Tibial nerve (tissue), 4 donors: ENCODE measurements at regions not wholly inside any gene's neighbourhood (a gene's known extent, or its start where the extent isn't known, plus 50 kb on each side); places are given as distances from the start of the nearest gene placed in this dataset.
A peak's percentile ranks its signal among the peaks of the same experiment; 100 is the strongest.
"Not testable (repeated sequence)": the region's sequence is repeated elsewhere in the genome, so short reads cannot be mapped to it uniquely, and the experiment has no call there.

ENCODE experiments used
- DNase-seq, 2 donors: peaks; one replicate each; pipeline ENCODE4 v3.0.0-alpha.2; 2019; ENCODE audit warnings: low spot score in 2 of 2
- H3K27ac ChIP-seq, 4 donors: fragments of 200-600 bp; sonication (generic) in 3 of 4; one replicate each; pipeline ENCODE4 v1.5.1; 2017 to 2019; ENCODE audit warnings: mild to moderate bottlenecking in 1 of 4
- H3K27me3 ChIP-seq, 2 donors: fragments of 200-600 bp; sonication (generic) in 1 of 2; one replicate each; pipeline versions ENCODE4 v1.5.1 to v1.6.0; 2017 to 2019
- H3K36me3 ChIP-seq, 3 donors: fragments of 200-600 bp; sonication (generic); one replicate each; pipeline ENCODE4 v1.5.1; 2018 to 2019
- H3K4me1 ChIP-seq, 4 donors: fragments of 200-600 bp; sonication (generic) in 3 of 4; one replicate each; pipeline ENCODE4 v1.5.1; 2017 to 2019
- H3K4me3 ChIP-seq, 4 donors: fragments of 200-600 bp; sonication (generic) in 3 of 4; one replicate each; pipeline ENCODE4 v1.5.1; 2017 to 2019; ENCODE audit warnings: mild to moderate bottlenecking in 1 of 4, moderate library complexity in 1 of 4
- H3K9me3 ChIP-seq, 4 donors: fragments of 200-600 bp; sonication (generic) in 3 of 4; one replicate each; pipeline ENCODE4 v1.5.1; 2017 to 2019
- CTCF ChIP-seq, 5 experiments: fragments of 200-600 bp in 3 of 5; fragments of 450-650 bp in 2 of 5; sonication (generic) in 3 of 5; IDR thresholded peaks; one replicate each; pipeline ENCODE4 v1.5.1; 2016 to 2019; ENCODE audit warnings: antibody characterized with exemption in 5 of 5, mild to moderate bottlenecking in 3 of 5, moderate library complexity in 2 of 5
- EP300 ChIP-seq, 2 donors: sonication (generic); formaldehyde crosslinking; IDR thresholded peaks; one replicate each; pipeline ENCODE4 v1.6.1; 2017; ENCODE audit warnings: antibody characterized with exemption in 2 of 2, mild to moderate bottlenecking in 1 of 2
- POLR2A ChIP-seq, 2 donors: fragments of 450-650 bp; IDR thresholded peaks; one replicate each; pipeline ENCODE4 v1.6.1; 2017; ENCODE audit warnings: antibody characterized with exemption in 2 of 2, mild to moderate bottlenecking in 2 of 2, moderate library complexity in 2 of 2
- WGBS, 2 donors: methylation state at CpG; one replicate each; pipeline ENCODE4 v1.1.5; 2018; 5-methylcytosine and 5-hydroxymethylcytosine counted together

- Histone ChIP-seq H3K9me3 (no peaks in the 10 kb centered on the region), H3K4me1 (no peaks in the 10 kb centered on the region), H3K4me3 (no peak overlapping the region), H3K27me3 (peaks cover 0 to 61% of the 10 kb centered on the region in 2 donors), H3K27ac (no peak overlapping the region), H3K36me3 (no peaks in the 10 kb centered on the region)
- no peak for DNase-seq
- 79 to 81% methylated on average over 3 of the region's 3 CpGs for WGBS, 2 donors
- no peak for TF ChIP-seq EP300 (IDR thresholded peaks at IDR 0.05)
- no peak for TF ChIP-seq CTCF (IDR thresholded peaks at IDR 0.05)
- TF ChIP-seq POLR2A (IDR thresholded peaks at IDR 0.05) = no peak
Measured at GRCh38 chr1:234780112-234780511, 170.1 kb upstream of the IRF2BP2 start.

GRCh38 chr1:234779600-234779999 is 169.6 kb upstream of the IRF2BP2 start:
- not testable (repeated sequence) for H3K9me3 ChIP-seq, DNase-seq, H3K36me3 ChIP-seq, H3K27ac ChIP-seq, H3K4me3 ChIP-seq, H3K4me1 ChIP-seq
- peaks cover 0 to 61% of the 10 kb centered on the region in 2 donors for H3K27me3 ChIP-seq
- WGBS, 2 donors = 90 to 92% methylated on average over 5 of the region's 5 CpGs

- Histone ChIP-seq H3K36me3 (no peaks in the 10 kb centered on the region), H3K9me3 (no peaks in the 10 kb centered on the region), H3K4me3 (no peak overlapping the region), H3K27me3 (peaks cover 0 to 61% of the 10 kb centered on the region in 2 donors), H3K4me1 (no peaks in the 10 kb centered on the region), H3K27ac (no peak overlapping the region)
- no peak for DNase-seq
- TF ChIP-seq EP300 (IDR thresholded peaks at IDR 0.05) (no peak), POLR2A (IDR thresholded peaks at IDR 0.05) (no peak), CTCF (IDR thresholded peaks at IDR 0.05) (no peak)
- 79 to 84% methylated on average over 7 of the region's 7 CpGs for WGBS, 2 donors
Measured at GRCh38 chr1:234779160-234779538, 169.2 kb upstream of the IRF2BP2 start.

GRCh38 chr1:234778221-234779159 is 168.5 kb upstream of the IRF2BP2 start:
- no peak overlapping the region for H3K27ac ChIP-seq
- H3K4me1 ChIP-seq = no peaks in the 10 kb centered on the region
- 68 to 74% methylated on average over 22 of the region's 22 CpGs for WGBS, 2 donors
- H3K9me3 ChIP-seq = no peaks in the 10 kb centered on the region
- H3K27me3 ChIP-seq = peaks cover 0 to 61% of the 10 kb centered on the region in 2 donors
- no peaks in the 10 kb centered on the region for H3K36me3 ChIP-seq
- H3K4me3 ChIP-seq = no peak overlapping the region
- no peak for DNase-seq
- no peak for TF ChIP-seq POLR2A (IDR thresholded peaks at IDR 0.05)
- TF ChIP-seq EP300 (IDR thresholded peaks at IDR 0.05) = peak in 1 of 2 donors; percentile 23
- no peak for TF ChIP-seq CTCF (IDR thresholded peaks at IDR 0.05)

- H3K27ac ChIP-seq = no peak overlapping the region
- H3K9me3 ChIP-seq = no peaks in the 10 kb centered on the region
- WGBS, 2 donors = 86% methylated on average over 1 of the region's 1 CpG
- H3K27me3 ChIP-seq = peaks cover 0 to 57% of the 10 kb centered on the region in 2 donors
- no peaks in the 10 kb centered on the region for H3K36me3 ChIP-seq
- TF ChIP-seq CTCF (IDR thresholded peaks at IDR 0.05) (no peak), EP300 (IDR thresholded peaks at IDR 0.05) (no peak), POLR2A (IDR thresholded peaks at IDR 0.05) (no peak)
- H3K4me3 ChIP-seq = no peak overlapping the region
- H3K4me1 ChIP-seq = no peaks in the 10 kb centered on the region
- DNase-seq = no peak
Measured at GRCh38 chr1:234777856-234778220, 167.9 kb upstream of the IRF2BP2 start.
